RWPE1 (cell line): ENCODE measurements at regions not wholly inside any gene's neighbourhood (a gene's known extent, or its start where the extent isn't known, plus 50 kb on each side); places are given as distances from the start of the nearest gene placed in this dataset.
A peak's percentile ranks its signal among the peaks of the same experiment; 100 is the strongest.
"Not testable (repeated sequence)": the region's sequence is repeated elsewhere in the genome, so short reads cannot be mapped to it uniquely, and the experiment has no call there.

Source experiments
- CTCF ChIA-PET: fragments of 350-600 bp; sonication (Branson Sonifier 250); formaldehyde crosslinking; extraction: SDS; loops from one replicate; lab custom pipeline; 2021; lab: Yijun Ruan, JAX
- POLR2A ChIA-PET: fragments of 400-600 bp; formaldehyde crosslinking; extraction: SDS; loops from one replicate; lab custom pipeline; 2020; ENCODE audit warnings: antibody characterized with exemption; ENCODE audit not compliant: low non-redundant PET; lab: Yijun Ruan, JAX
- DNase-seq: peaks from one replicate; pipeline ENCODE4 v3.0.0; 2012; ENCODE audit warnings: low spot score
- H3K27ac ChIP-seq: fragments of 450-650 bp; 2 replicates; pipeline ENCODE4 v1.5.1; 2017
- CTCF ChIP-seq: fragments of 450-650 bp; conservative IDR thresholded peaks from 2 replicates; pipeline ENCODE4 v1.5.1; 2017; ENCODE audit warnings: low read depth, mild to moderate bottlenecking

GRCh38 chr6:3919130-3919628 lies 70.0 kb downstream of the FAM50B start:
- peak; percentile 47 for DNase-seq
- TF ChIP-seq CTCF: no peak
- peak overlapping the region; percentile 83 for H3K27ac ChIP-seq
- ChIA-PET POLR2A (no interaction called here), CTCF (interaction anchor here (0.5 to 2.1 kb wide), 4 partner anchors 14 to 360 kb away, joined by 3 to 5 read pairs (median 4); no protein-coding TSS in a partner anchor)

- DNase-seq: no peak
- CTCF ChIA-PET: interaction anchor here (0.6 to 2.1 kb wide), 2 partner anchors 13 to 361 kb away, joined by 5 read pairs; no protein-coding TSS in a partner anchor
- TF ChIP-seq CTCF: no peak
- POLR2A ChIA-PET: no interaction called here
- H3K27ac ChIP-seq: peak overlapping the region; percentile 83
Measured at GRCh38 chr6:3919849-3920248, 70.7 kb downstream of the FAM50B start.

- DNase-seq: no peak
- CTCF ChIA-PET: interaction anchor here (2.1 kb wide), 1 partner anchor 13 kb away, joined by 5 read pairs; no protein-coding TSS in a partner anchor
- POLR2A ChIA-PET: no interaction called here
- TF ChIP-seq CTCF: no peak
- H3K27ac ChIP-seq: peak overlapping the region; percentile 83; the same call in 1 of the 2 replicates
Measured at GRCh38 chr6:3920321-3920720, 71.1 kb downstream of the FAM50B start.

DNA sequence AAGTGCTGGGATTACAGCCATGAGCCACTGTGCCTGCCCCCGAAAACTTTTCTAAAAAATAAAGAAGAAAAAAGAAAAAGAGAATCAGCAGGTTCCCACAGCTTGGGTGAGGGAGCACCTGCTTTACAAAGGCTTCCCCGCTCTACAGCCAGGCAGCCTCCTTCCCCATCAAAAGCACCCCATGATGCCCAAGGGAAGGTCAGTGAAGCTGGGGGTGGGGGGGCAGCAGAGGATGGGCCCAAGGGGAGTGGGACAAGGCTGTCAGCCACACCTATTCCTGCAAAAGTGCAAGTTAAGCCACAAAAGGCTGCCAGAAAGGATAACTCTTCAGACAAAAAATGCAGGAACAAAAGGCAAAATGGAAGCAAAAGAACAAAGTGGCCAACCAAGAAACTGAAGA lies 72.5 kb downstream of the FAM50B start:
- ChIA-PET CTCF (interaction anchor here (0.7 to 2.3 kb wide), 3 partner anchors 11 to 69 kb away, joined by 3 to 6 read pairs (median 4); no protein-coding TSS in a partner anchor), POLR2A (no interaction called here)
- TF ChIP-seq CTCF: no peak
- H3K27ac ChIP-seq: no peak overlapping the region
- DNase-seq: no peak

DNA sequence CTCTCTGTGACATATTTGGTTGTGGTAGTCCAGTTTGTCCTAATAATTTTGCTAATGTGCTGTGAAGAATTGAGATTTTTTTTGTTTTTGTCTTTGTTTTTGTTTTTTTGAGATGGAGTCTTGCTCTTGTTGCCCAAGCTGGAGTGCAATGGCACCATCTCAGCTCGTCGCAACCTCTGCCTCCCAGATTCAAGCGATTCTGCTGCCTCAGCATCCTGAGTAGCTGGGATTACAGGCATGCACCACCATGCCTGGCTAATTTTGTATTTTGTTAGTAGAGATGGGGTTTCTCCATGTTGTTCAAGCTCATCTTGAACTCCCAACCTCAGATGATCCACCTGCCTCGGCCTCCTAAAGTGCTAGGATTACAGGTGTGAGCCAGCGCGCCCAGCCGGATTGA lies 73.4 kb downstream of the FAM50B start:
- DNase-seq, H3K27ac ChIP-seq, POLR2A ChIA-PET: not testable (repeated sequence)
- CTCF ChIA-PET: interaction anchor here (1.0 to 2.3 kb wide), 2 partner anchors 10 to 68 kb away, joined by 3 to 6 read pairs; no protein-coding TSS in a partner anchor

GRCh38 chr6:3925223-3926149 lies 76.3 kb downstream of the FAM50B start:
- DNase-seq, POLR2A ChIA-PET, H3K27ac ChIP-seq, CTCF ChIA-PET: not testable (repeated sequence)

DNA sequence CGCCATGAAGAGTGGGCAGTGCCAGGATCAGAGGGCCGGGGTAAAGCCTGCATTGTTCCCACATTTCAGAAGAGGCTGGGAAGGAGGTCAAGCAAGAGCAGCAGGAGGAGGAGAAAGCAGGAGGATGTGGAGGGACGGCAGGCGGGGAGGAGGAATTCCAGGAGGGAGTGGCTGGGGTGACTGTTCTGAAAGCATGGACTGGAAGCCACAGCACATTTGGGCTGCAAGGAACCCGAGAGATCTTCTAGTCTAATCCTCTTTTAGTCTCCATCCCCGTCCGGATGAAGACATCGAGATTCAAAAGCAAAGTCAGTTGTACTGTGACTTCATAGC lies 76.9 kb downstream of the FAM50B start:
- CTCF ChIA-PET: no interaction called here
- H3K27ac ChIP-seq: no peak overlapping the region
- no peak for DNase-seq
- TF ChIP-seq CTCF: no peak
- POLR2A ChIA-PET: no interaction called here
